ENCODE measurements at regions not wholly inside any gene's neighbourhood (a gene's known extent, or its start where the extent isn't known, plus 50 kb on each side); places are given as distances from the start of the nearest gene placed in this dataset.

DNA sequence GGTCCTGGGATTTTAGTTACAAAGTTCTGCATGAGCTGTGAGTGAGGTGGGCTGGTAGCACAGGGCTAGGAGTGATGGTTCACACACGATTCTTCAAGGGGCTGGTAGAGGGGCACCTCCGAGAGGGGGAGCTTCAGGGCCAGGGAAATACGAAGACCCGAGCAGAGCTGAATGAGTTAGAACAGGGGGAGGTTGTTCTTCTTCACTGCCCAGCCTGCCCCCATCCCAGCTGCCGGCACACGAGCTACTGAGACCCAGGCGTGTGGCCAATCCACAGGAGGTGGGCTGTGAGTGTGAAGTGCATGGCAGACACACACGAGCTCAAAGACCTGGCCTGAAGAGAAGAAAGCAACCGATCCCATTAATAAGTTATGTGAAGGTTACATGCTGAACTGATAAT is 256.2 kb upstream of the ZNF32 start:
- Histone ChIP-seq H3K36me3 (no peaks in the 10 kb centered on the region), H3K9me3 (no peaks in the 10 kb centered on the region), H3K4me1 (ENCODE audit: control insufficient read depth in 1 of 2, insufficient read depth in 1 of 2, low read depth in 1 of 2, low read length in 1 of 2) (no peaks in the 10 kb centered on the region), H3K4me3 (ENCODE audit: low read depth in 1 of 2, low read length in 1 of 2) (no peak overlapping the region), H3K27ac (no peak overlapping the region), H3K27me3 (peaks cover 48% of the 10 kb centered on the region)
- TF ChIP-seq, protein P1, sequence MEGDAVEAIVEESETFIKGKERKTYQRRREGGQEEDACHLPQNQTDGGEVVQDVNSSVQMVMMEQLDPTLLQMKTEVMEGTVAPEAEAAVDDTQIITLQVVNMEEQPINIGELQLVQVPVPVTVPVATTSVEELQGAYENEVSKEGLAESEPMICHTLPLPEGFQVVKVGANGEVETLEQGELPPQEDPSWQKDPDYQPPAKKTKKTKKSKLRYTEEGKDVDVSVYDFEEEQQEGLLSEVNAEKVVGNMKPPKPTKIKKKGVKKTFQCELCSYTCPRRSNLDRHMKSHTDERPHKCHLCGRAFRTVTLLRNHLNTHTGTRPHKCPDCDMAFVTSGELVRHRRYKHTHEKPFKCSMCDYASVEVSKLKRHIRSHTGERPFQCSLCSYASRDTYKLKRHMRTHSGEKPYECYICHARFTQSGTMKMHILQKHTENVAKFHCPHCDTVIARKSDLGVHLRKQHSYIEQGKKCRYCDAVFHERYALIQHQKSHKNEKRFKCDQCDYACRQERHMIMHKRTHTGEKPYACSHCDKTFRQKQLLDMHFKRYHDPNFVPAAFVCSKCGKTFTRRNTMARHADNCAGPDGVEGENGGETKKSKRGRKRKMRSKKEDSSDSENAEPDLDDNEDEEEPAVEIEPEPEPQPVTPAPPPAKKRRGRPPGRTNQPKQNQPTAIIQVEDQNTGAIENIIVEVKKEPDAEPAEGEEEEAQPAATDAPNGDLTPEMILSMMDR (IDR thresholded peaks at IDR 0.05), result no peak

DNA sequence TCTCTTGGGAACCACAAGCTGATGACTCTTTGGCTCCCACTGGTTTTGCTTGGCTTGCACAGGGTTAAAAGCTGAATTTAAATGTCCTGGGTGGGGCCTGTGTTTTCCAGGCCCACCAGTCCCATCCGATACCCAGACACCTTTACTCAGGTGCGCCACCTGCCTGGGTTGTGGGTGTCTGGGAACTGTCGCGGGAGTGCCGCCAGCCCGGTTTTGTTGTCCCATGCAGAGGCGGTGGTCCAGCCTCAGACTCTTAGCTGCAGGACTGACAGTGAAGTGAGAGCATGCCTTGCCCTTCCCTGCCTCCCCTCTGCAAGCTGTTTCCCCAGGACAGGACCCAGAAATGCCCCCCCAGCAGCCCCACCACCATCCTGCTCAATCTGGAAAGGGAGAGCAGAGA is 255.6 kb upstream of the ZNF32 start:
- TF ChIP-seq, protein P1 (IDR thresholded peaks at IDR 0.05), result no peak
- H3K9me3 ChIP-seq, result no peaks in the 10 kb centered on the region
- H3K27me3 ChIP-seq, result peaks cover 48% of the 10 kb centered on the region
- no peak overlapping the region for H3K4me3 ChIP-seq (ENCODE audit: low read depth in 1 of 2, low read length in 1 of 2)
- H3K27ac ChIP-seq, result no peak overlapping the region
- no peaks in the 10 kb centered on the region for H3K36me3 ChIP-seq
- no peaks in the 10 kb centered on the region for H3K4me1 ChIP-seq (ENCODE audit: control insufficient read depth in 1 of 2, insufficient read depth in 1 of 2, low read depth in 1 of 2, low read length in 1 of 2)

DNA sequence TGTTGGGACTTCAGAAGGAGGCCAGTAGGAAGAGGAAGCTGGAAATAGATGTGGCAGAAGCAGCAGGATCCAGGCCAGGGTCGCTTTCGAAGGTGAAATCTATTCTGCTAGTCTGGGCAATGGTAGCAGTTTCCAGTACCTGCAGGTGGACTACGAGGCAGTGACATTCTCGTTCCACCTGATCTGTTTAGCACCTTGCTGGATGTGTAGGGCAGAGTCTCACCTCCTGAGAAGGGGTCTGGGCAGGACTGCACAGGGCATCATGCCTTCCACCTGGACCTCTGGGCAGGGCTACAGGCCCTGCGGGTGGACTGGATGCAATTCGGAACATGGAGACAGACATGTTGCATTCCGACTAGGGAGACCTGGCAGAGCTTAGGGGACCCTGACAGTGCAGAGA is 254.8 kb upstream of the ZNF32 start:
- Histone ChIP-seq H3K4me1 (ENCODE audit: control insufficient read depth in 1 of 2, insufficient read depth in 1 of 2, low read depth in 1 of 2, low read length in 1 of 2) (no peaks in the 10 kb centered on the region), H3K9me3 (no peaks in the 10 kb centered on the region), H3K27me3 (peaks cover 48% of the 10 kb centered on the region), H3K27ac (no peak overlapping the region), H3K4me3 (ENCODE audit: low read depth in 1 of 2, low read length in 1 of 2) (no peak overlapping the region), H3K36me3 (no peaks in the 10 kb centered on the region)
- TF ChIP-seq, protein P1 (IDR thresholded peaks at IDR 0.05), result no peak

DNA sequence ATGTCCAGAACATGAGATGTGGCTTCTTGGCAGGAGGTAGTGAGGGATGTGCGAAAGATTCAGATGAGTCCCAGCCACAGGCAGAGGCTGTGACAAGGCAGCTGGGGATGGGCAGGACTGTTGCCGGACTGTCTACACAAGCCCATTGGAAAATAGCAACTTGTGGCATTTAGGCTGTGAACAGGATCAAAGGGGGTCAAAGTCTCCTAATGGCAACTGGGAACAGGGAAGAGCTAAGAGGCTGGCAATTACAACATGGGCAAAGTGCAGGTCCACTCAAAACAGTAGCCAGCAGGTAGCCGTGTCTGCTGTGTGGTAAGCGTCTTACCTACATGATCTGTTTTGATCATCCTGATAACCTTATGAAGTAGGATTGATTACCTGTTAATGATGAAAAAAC is 254.2 kb upstream of the ZNF32 start:
- Histone ChIP-seq H3K4me3 (ENCODE audit: low read depth in 1 of 2, low read length in 1 of 2) (no peak overlapping the region), H3K36me3 (no peaks in the 10 kb centered on the region), H3K27ac (no peak overlapping the region), H3K9me3 (no peaks in the 10 kb centered on the region), H3K4me1 (ENCODE audit: control insufficient read depth in 1 of 2, insufficient read depth in 1 of 2, low read depth in 1 of 2, low read length in 1 of 2) (no peaks in the 10 kb centered on the region), H3K27me3 (peaks cover 45% of the 10 kb centered on the region)
- TF ChIP-seq, protein P1 (IDR thresholded peaks at IDR 0.05), result no peak

DNA sequence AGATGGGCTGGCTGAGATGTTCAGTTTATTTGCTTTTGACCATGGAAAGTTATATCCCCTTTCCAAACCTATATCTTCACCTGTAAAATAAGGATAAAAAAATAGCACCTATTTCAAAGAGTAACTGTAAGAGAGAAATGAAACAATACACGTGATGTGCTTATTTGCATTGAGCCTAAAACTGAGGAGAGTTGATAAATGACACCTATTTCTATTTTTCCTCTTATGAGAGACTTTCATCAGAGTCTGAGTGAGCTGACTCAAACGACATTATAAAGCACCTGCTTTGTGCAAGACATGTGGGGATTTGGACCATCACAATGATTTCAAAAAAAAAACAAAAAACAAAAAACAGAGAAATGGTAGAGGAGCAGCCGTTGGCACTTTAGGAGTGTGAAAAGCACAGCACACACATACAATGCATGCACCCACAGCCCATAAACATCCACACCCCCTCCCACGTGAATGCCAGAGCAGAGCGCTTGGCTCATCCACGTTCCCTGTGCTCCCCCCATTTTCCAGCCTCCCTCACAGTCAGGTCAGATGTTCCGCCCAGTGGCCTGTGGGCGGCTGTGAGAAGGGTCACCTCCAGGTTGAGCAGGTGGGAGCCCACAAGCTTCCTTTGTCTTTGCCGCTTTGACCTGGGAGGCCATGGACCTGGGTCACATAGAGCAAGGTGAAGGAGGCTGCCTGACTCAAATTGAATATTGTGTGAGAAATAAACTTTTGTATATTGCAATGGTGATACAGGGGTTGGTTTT is 253.2 kb upstream of the ZNF32 start:
- Histone ChIP-seq H3K27me3 (peaks cover 36% of the 10 kb centered on the region), H3K4me1 (ENCODE audit: control insufficient read depth in 1 of 2, insufficient read depth in 1 of 2, low read depth in 1 of 2, low read length in 1 of 2) (no peaks in the 10 kb centered on the region)
- TF ChIP-seq, protein P1 (IDR thresholded peaks at IDR 0.05), result no peak

More for the DNA sequence above, 253.2 kb upstream of the ZNF32 start:
- Histone ChIP-seq H3K36me3 (no peaks in the 10 kb centered on the region), H3K9me3 (no peaks in the 10 kb centered on the region), H3K27ac (no peak overlapping the region), H3K4me3 (ENCODE audit: low read depth in 1 of 2, low read length in 1 of 2) (no peak overlapping the region)
